ENCODE measurements at regions not wholly inside any gene's neighbourhood (a gene's known extent, or its start where the extent isn't known, plus 50 kb on each side); places are given as distances from the start of the nearest gene placed in this dataset.

DNA sequence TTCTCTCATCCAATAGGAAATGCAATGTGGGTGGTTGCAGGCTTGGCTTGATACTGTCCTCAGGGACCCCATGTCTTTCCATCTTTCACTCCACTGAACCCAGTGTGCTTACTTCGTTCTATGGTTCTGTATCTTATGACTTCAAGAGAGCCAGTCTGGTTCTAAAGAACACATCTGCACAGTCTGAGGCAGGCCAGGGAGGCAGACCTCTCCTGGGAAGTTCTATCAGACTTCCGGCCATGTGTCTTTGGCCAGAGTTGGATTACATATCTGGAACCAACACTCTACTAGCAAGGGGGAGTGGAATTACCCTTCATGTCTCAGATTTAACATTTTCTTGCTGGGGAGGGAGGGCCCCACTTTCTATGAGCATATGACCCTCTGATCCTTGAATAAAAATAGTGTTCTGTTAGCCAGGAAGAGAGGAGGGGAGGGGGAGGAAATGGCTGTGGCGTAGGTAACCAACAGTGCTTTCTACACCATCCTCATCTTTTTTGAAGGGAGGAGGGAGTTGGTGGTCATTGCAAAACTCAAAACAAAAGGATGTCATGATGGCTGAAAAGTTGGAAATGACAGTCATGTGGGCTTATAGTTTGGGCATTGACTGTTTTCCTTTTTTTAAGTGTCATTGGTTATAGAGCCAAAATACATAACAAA, 370.2 kb downstream of the GATA3 start:
- H3K27ac ChIP-seq, result no peak overlapping the region
- H3K79me2 ChIP-seq, result no peaks in the 10 kb centered on the region
- DNase-seq (ENCODE audit: low spot score), result no peak
- H4K20me1 ChIP-seq (ENCODE audit: insufficient read depth, poor library complexity, severe bottlenecking), result no peaks in the 10 kb centered on the region
- H3K27me3 ChIP-seq, result peaks cover 10% of the 10 kb centered on the region
- H3K4me1 ChIP-seq (ENCODE audit: insufficient read depth), result no peaks in the 10 kb centered on the region
- WGBS (ENCODE audit: low lambda C conversion rate, missing lambda C conversion rate), result 90% methylated on average over 3 of the region's 3 CpGs
- H3K4me2 ChIP-seq, result no peak overlapping the region
- TF ChIP-seq EZH2 (IDR thresholded peaks at IDR 0.05; ENCODE audit: borderline replicate concordance), result no peak
- TF ChIP-seq EZH2phosphoT487 (IDR thresholded peaks at IDR 0.05; ENCODE audit: low read depth, severe bottlenecking, unreplicated experiment), result no peak
- TF ChIP-seq, protein P1, sequence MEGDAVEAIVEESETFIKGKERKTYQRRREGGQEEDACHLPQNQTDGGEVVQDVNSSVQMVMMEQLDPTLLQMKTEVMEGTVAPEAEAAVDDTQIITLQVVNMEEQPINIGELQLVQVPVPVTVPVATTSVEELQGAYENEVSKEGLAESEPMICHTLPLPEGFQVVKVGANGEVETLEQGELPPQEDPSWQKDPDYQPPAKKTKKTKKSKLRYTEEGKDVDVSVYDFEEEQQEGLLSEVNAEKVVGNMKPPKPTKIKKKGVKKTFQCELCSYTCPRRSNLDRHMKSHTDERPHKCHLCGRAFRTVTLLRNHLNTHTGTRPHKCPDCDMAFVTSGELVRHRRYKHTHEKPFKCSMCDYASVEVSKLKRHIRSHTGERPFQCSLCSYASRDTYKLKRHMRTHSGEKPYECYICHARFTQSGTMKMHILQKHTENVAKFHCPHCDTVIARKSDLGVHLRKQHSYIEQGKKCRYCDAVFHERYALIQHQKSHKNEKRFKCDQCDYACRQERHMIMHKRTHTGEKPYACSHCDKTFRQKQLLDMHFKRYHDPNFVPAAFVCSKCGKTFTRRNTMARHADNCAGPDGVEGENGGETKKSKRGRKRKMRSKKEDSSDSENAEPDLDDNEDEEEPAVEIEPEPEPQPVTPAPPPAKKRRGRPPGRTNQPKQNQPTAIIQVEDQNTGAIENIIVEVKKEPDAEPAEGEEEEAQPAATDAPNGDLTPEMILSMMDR (IDR thresholded peaks at IDR 0.05; ENCODE audit: poor library complexity), result no peak
- no peaks in the 10 kb centered on the region for H3K36me3 ChIP-seq (replicated peaks; ENCODE audit: insufficient read depth, low read depth)
- H3K4me3 ChIP-seq, result no peak overlapping the region
- H2AFZ ChIP-seq, result no peak overlapping the region
- no peaks in the 10 kb centered on the region for H3K9me3 ChIP-seq (ENCODE audit: low read depth)
- no peaks in the 10 kb centered on the region for H3K9me2 ChIP-seq (replicated peaks; ENCODE audit: insufficient read depth)

DNA sequence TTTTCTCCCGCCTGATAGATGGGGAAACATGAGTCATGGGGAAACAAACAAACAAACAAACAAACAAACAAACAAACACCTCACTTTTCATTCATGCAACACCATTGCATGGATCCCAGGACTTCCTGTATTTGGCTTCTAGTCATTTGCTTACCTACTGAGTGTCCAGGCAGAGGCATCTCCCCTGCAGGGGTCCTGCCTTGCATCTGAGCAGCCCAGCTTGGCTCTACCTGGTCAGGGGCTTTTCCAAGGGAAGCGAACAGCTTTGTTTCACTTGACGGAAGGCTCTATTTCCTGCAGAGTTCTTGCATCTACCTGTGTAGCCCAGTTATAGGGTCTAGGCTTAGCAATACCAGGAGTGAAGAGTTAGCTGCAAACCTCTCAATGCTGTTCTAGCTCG, 374.2 kb downstream of the GATA3 start:
- Histone ChIP-seq H3K27ac (no peak overlapping the region), H4K20me1 (ENCODE audit: insufficient read depth, poor library complexity, severe bottlenecking) (no peaks in the 10 kb centered on the region), H3K36me3 (replicated peaks; ENCODE audit: insufficient read depth, low read depth) (no peaks in the 10 kb centered on the region), H3K9me2 (replicated peaks; ENCODE audit: insufficient read depth) (no peaks in the 10 kb centered on the region), H3K4me1 (ENCODE audit: insufficient read depth) (no peaks in the 10 kb centered on the region), H3K79me2 (no peaks in the 10 kb centered on the region), H3K27me3 (peaks cover 20% of the 10 kb centered on the region), H3K4me2 (no peak overlapping the region), H3K4me3 (no peak overlapping the region), H3K9me3 (ENCODE audit: low read depth) (no peaks in the 10 kb centered on the region), H2AFZ (no peak overlapping the region)
- no peak for DNase-seq (ENCODE audit: low spot score)
- no peak for TF ChIP-seq EZH2 (IDR thresholded peaks at IDR 0.05; ENCODE audit: borderline replicate concordance)
- no peak for TF ChIP-seq EZH2phosphoT487 (IDR thresholded peaks at IDR 0.05; ENCODE audit: low read depth, severe bottlenecking, unreplicated experiment)
- TF ChIP-seq, protein P1 (IDR thresholded peaks at IDR 0.05; ENCODE audit: poor library complexity), result no peak
- 83% methylated on average over 4 of the region's 4 CpGs for WGBS (ENCODE audit: low lambda C conversion rate, missing lambda C conversion rate)

DNA sequence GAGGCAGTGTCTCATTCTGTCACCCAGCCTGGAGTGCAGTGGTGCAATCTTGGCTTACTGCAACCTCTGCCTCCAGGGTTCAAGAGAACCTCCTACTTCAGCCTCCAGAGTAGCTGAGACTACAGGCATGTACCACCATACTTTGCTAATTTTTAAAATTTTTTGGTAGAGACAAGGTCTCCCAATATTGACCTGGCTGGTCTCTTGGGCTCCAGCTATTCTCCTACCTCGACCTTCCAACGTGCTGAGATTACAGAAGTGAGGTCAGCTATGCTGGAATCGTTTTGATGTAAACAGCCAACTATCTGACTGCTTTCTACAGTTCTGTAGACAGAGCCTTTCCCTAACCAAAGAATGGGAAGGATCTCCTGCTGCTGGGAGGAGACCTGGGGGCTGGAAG, 375.8 kb downstream of the GATA3 start:
- Histone ChIP-seq H3K27me3 (peaks cover 26% of the 10 kb centered on the region), H3K9me3 (ENCODE audit: low read depth) (no peaks in the 10 kb centered on the region), H3K4me3 (no peak overlapping the region), H2AFZ (no peak overlapping the region), H3K4me1 (ENCODE audit: insufficient read depth) (no peaks in the 10 kb centered on the region), H4K20me1 (ENCODE audit: insufficient read depth, poor library complexity, severe bottlenecking) (no peaks in the 10 kb centered on the region), H3K79me2 (no peaks in the 10 kb centered on the region), H3K36me3 (replicated peaks; ENCODE audit: insufficient read depth, low read depth) (no peaks in the 10 kb centered on the region), H3K4me2 (no peak overlapping the region), H3K9me2 (replicated peaks; ENCODE audit: insufficient read depth) (no peaks in the 10 kb centered on the region), H3K27ac (no peak overlapping the region)
- DNase-seq (ENCODE audit: low spot score), result no peak
- WGBS (ENCODE audit: low lambda C conversion rate, missing lambda C conversion rate), result 45% methylated on average over 3 of the region's 3 CpGs
- TF ChIP-seq, protein P1 (IDR thresholded peaks at IDR 0.05; ENCODE audit: poor library complexity), result no peak
- no peak for TF ChIP-seq EZH2phosphoT487 (IDR thresholded peaks at IDR 0.05; ENCODE audit: low read depth, severe bottlenecking, unreplicated experiment)
- TF ChIP-seq EZH2 (IDR thresholded peaks at IDR 0.05; ENCODE audit: borderline replicate concordance), result no peak
